ENCODE measurements at regions not wholly inside any gene's neighbourhood (a gene's known extent, or its start where the extent isn't known, plus 50 kb on each side); places are given as distances from the start of the nearest gene placed in this dataset.

DNA sequence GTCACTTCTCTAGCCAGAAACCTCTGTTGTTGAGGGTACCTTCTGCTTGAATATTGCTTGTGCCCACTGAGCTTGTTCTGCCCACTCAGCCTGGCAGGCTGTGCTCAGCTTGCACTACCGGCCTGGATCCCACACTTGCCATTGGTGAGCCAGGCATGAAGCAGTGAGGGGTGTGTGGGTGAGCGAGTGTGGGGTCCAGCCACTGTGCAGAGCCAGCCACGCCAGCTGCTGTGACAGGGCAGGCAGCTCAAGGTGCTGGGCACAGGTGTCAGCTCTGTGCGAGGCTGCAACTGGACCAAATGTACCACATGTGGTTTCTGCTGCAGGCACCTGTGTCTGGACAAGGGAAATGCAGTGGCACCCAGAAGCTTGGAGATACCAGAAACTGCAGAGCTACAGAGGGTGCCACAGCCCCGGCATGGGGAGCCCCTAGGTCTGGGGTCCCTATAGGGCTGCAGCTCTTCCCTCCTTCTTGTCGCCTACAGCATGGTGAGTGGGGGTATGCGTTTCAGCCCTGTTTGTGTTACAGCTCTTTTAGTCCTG is 305.1 kb upstream of the RIOK2 start:
- H3K79me2 ChIP-seq (ENCODE audit: insufficient read depth, low read length) = no peaks in the 10 kb centered on the region
- H2AFZ ChIP-seq (ENCODE audit: low read length) = no peak overlapping the region
- no peaks in the 10 kb centered on the region for H3K9me3 ChIP-seq (ENCODE audit: low read length)
- no peaks in the 10 kb centered on the region for H3K9me2 ChIP-seq (ENCODE audit: low read depth, low read length)
- no peaks in the 10 kb centered on the region for H3K4me1 ChIP-seq (ENCODE audit: insufficient read depth, low read length, severe bottlenecking)
- no peak overlapping the region for H3K9ac ChIP-seq (ENCODE audit: low read length)
- H3F3A ChIP-seq (ENCODE audit: insufficient read depth, low read length) = no peaks in the 10 kb centered on the region
- no peak for TF ChIP-seq EZH2 (IDR thresholded peaks at IDR 0.05; ENCODE audit: borderline replicate concordance, low read length)
- TF ChIP-seq, protein P1, sequence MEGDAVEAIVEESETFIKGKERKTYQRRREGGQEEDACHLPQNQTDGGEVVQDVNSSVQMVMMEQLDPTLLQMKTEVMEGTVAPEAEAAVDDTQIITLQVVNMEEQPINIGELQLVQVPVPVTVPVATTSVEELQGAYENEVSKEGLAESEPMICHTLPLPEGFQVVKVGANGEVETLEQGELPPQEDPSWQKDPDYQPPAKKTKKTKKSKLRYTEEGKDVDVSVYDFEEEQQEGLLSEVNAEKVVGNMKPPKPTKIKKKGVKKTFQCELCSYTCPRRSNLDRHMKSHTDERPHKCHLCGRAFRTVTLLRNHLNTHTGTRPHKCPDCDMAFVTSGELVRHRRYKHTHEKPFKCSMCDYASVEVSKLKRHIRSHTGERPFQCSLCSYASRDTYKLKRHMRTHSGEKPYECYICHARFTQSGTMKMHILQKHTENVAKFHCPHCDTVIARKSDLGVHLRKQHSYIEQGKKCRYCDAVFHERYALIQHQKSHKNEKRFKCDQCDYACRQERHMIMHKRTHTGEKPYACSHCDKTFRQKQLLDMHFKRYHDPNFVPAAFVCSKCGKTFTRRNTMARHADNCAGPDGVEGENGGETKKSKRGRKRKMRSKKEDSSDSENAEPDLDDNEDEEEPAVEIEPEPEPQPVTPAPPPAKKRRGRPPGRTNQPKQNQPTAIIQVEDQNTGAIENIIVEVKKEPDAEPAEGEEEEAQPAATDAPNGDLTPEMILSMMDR (IDR thresholded peaks at IDR 0.05; ENCODE audit: low read length) = no peak
- H3K4me2 ChIP-seq (ENCODE audit: low read length) = no peak overlapping the region
- no peak overlapping the region for H3K27ac ChIP-seq (ENCODE audit: low read depth, low read length, poor library complexity, severe bottlenecking)
- H3K4me3 ChIP-seq (ENCODE audit: low read depth, low read length, poor library complexity, severe bottlenecking) = no peak overlapping the region
- no peaks in the 10 kb centered on the region for H3K36me3 ChIP-seq (ENCODE audit: insufficient read depth, low read length)
- no peaks in the 10 kb centered on the region for H4K20me1 ChIP-seq (ENCODE audit: insufficient read depth, low read length)
- H3K27me3 ChIP-seq (ENCODE audit: insufficient read depth, low read length) = no peaks in the 10 kb centered on the region

- Histone ChIP-seq H3K9me3 (ENCODE audit: low read length) (no peaks in the 10 kb centered on the region), H3K9ac (ENCODE audit: low read length) (no peak overlapping the region), H3K79me2 (ENCODE audit: insufficient read depth, low read length) (no peaks in the 10 kb centered on the region), H3K4me2 (ENCODE audit: low read length) (no peak overlapping the region), H3K36me3 (ENCODE audit: insufficient read depth, low read length) (no peaks in the 10 kb centered on the region), H3K4me1 (ENCODE audit: insufficient read depth, low read length, severe bottlenecking) (no peaks in the 10 kb centered on the region), H3K4me3 (ENCODE audit: low read depth, low read length, poor library complexity, severe bottlenecking) (no peak overlapping the region), H3K27me3 (ENCODE audit: insufficient read depth, low read length) (no peaks in the 10 kb centered on the region), H4K20me1 (ENCODE audit: insufficient read depth, low read length) (no peaks in the 10 kb centered on the region), H3K27ac (ENCODE audit: low read depth, low read length, poor library complexity, severe bottlenecking) (no peak overlapping the region), H3F3A (ENCODE audit: insufficient read depth, low read length) (no peaks in the 10 kb centered on the region), H3K9me2 (ENCODE audit: low read depth, low read length) (no peaks in the 10 kb centered on the region), H2AFZ (ENCODE audit: low read length) (no peak overlapping the region)
- TF ChIP-seq, protein P1 (IDR thresholded peaks at IDR 0.05; ENCODE audit: low read length) = no peak
- TF ChIP-seq EZH2 (IDR thresholded peaks at IDR 0.05; ENCODE audit: borderline replicate concordance, low read length) = no peak
Observed at GRCh38 chr5:97489010-97489840, 306.2 kb upstream of the RIOK2 start.

DNA sequence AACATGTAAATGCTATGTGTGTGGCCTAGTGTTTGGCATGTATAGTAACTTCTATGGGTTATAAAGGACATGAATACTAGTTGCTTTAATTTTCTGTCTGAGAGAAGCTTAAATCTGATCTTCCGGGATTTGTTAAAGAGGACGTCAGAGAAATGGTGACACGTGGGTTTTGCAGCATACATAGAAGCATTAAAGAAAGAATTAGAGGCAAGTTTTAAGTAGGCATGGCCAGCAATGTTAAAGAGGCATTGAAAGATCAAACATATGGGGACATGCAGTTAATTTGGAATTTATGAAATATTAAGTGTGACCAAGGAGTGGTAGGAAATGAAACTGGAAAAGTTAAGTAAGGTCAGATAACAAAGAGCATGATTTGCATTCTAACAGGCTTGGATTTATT is 311.4 kb upstream of the RIOK2 start:
- H2AFZ ChIP-seq (ENCODE audit: low read length) = no peak overlapping the region
- H3K9me2 ChIP-seq (ENCODE audit: low read depth, low read length) = no peaks in the 10 kb centered on the region
- no peak for TF ChIP-seq EZH2 (IDR thresholded peaks at IDR 0.05; ENCODE audit: borderline replicate concordance, low read length)
- TF ChIP-seq, protein P1 (IDR thresholded peaks at IDR 0.05; ENCODE audit: low read length) = no peak
- no peaks in the 10 kb centered on the region for H3F3A ChIP-seq (ENCODE audit: insufficient read depth, low read length)
- no peaks in the 10 kb centered on the region for H3K36me3 ChIP-seq (ENCODE audit: insufficient read depth, low read length)
- H3K27ac ChIP-seq (ENCODE audit: low read depth, low read length, poor library complexity, severe bottlenecking) = no peak overlapping the region
- no peaks in the 10 kb centered on the region for H3K4me1 ChIP-seq (ENCODE audit: insufficient read depth, low read length, severe bottlenecking)
- no peaks in the 10 kb centered on the region for H3K27me3 ChIP-seq (ENCODE audit: insufficient read depth, low read length)
- H3K79me2 ChIP-seq (ENCODE audit: insufficient read depth, low read length) = no peaks in the 10 kb centered on the region
- H3K4me3 ChIP-seq (ENCODE audit: low read depth, low read length, poor library complexity, severe bottlenecking) = no peak overlapping the region
- no peak overlapping the region for H3K9ac ChIP-seq (ENCODE audit: low read length)
- no peaks in the 10 kb centered on the region for H4K20me1 ChIP-seq (ENCODE audit: insufficient read depth, low read length)
- no peaks in the 10 kb centered on the region for H3K9me3 ChIP-seq (ENCODE audit: low read length)
- H3K4me2 ChIP-seq (ENCODE audit: low read length) = no peak overlapping the region

All from OCI-LY1 (cell line).